ENCODE measurements at regions not wholly inside any gene's neighbourhood (a gene's known extent, or its start where the extent isn't known, plus 50 kb on each side); places are given as distances from the start of the nearest gene placed in this dataset.

- ATAC-seq (ENCODE audit: low FRiP score): no peak
Observed at GRCh38 chr4:53793096-53793495, 201.8 kb upstream of the LNX1 start.

GRCh38 chr4:53790286-53790685 is 199.0 kb upstream of the LNX1 start:
- DNase-seq (ENCODE audit: low spot score) (no peak), ATAC-seq (ENCODE audit: low FRiP score) (no peak)
- TF ChIP-seq CTCF (IDR thresholded peaks at IDR 0.05): no peak

More at GRCh38 chr4:53793096-53793495, 201.8 kb upstream of the LNX1 start:
- TF ChIP-seq CTCF (IDR thresholded peaks at IDR 0.05): no peak
- no peak for DNase-seq (ENCODE audit: low spot score)

GRCh38 chr4:53788621-53789020 is 197.3 kb upstream of the LNX1 start:
- TF ChIP-seq CTCF (IDR thresholded peaks at IDR 0.05): no peak
- DNase-seq (ENCODE audit: low spot score) (no peak), ATAC-seq (ENCODE audit: low FRiP score) (no peak)

- DNase-seq (ENCODE audit: low spot score) (no peak), ATAC-seq (ENCODE audit: low FRiP score) (no peak)
- TF ChIP-seq CTCF (IDR thresholded peaks at IDR 0.05): no peak
Observed at GRCh38 chr4:53788011-53788410, 196.7 kb upstream of the LNX1 start.

DNA sequence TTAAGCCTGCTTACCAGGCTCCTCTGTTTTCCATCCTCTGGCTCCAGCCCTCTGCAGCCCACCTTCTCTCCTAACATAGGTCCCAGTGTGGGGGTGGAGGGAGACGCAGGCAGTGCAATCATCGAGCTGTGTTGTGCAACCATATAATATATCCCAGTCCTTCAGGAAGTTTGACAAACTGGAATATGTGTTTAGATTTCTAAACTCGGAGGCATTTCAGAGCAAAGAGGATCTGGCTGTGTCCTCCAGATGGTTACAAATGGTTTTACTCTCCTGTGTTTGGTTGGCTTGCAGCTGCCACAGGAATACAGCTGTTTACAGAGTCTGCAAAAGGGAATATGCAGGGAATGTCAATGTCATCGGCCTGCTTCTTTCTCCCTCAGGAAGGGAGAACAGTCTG is 195.3 kb upstream of the LNX1 start:
- no peak for ATAC-seq (ENCODE audit: low FRiP score)
- no peak for TF ChIP-seq CTCF (IDR thresholded peaks at IDR 0.05)
- DNase-seq (ENCODE audit: low spot score): no peak

DNA sequence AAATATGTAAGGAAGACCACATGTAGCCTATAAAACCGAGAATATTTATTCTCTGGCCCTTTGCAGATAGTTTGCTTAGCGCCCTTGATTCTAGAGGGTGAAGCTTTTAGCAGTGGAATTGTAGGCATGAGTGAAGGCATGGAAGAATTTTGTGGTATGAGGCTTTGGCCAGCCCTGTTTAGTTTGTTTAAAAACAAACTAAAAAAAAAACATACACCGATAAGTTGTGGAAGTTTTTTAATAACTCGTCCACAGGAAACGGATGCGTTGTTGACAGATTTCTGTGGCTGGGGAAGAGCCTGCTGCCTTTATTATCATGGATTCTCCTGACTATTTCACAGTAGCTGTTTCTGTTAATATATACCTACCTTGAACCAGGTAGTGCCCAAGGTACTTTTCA is 194.7 kb upstream of the LNX1 start:
- no peak for TF ChIP-seq CTCF (IDR thresholded peaks at IDR 0.05)
- no peak for ATAC-seq (ENCODE audit: low FRiP score)
- DNase-seq (ENCODE audit: low spot score): no peak

GRCh38 chr4:53784112-53784511 is 192.8 kb upstream of the LNX1 start:
- TF ChIP-seq CTCF (IDR thresholded peaks at IDR 0.05): no peak
- no peak for DNase-seq (ENCODE audit: low spot score)
- no peak for ATAC-seq (ENCODE audit: low FRiP score)

Measured in omental fat pad (tissue), 3 donors.